ENCODE measurements at regions not wholly inside any gene's neighbourhood (a gene's known extent, or its start where the extent isn't known, plus 50 kb on each side); places are given as distances from the start of the nearest gene placed in this dataset.

DNA sequence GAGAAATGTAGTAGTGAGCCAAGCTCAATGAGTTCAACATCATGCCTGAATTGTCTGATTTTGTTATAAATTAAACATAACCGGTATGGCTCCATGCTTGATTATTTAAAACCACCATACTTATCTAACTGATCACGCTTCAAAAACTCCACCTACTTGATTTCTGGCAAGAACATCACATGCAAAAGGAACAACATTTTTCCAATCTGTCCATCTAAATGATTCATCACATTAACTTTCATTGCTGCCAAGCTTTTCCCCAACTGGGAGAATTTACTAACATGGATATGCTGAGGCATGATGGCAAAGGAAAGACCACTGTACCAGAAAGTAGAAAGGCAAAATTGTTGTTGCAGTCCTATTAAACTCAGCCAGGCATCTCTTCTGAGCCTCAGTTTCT, 286.8 kb downstream of the TRIB2 start:
- Histone ChIP-seq H3K9me1 (replicated peaks; ENCODE audit: control insufficient read depth, extremely low read depth, insufficient read depth, low read length) (no peaks in the 10 kb centered on the region), H2AFZ (ENCODE audit: low read depth, low read length) (no peak overlapping the region), H3K9me3 (replicated peaks; ENCODE audit: control insufficient read depth, insufficient read depth, low read length) (no peaks in the 10 kb centered on the region), H3K27ac (ENCODE audit: insufficient read depth, low read depth, low read length) (no peak overlapping the region), H4K20me1 (replicated peaks; ENCODE audit: control insufficient read depth, extremely low read depth, insufficient read depth, low read length) (no peaks in the 10 kb centered on the region), H3K79me2 (ENCODE audit: control insufficient read depth, insufficient read depth, low read length) (no peaks in the 10 kb centered on the region), H3K4me2 (ENCODE audit: insufficient read depth, low read length) (no peak overlapping the region), H3K9ac (replicated peaks; ENCODE audit: extremely low read depth, insufficient read depth, low read length) (no peak overlapping the region), H3K36me3 (ENCODE audit: control insufficient read depth in 2 of 2, extremely low read depth in 1 of 2, insufficient read depth in 2 of 2, low read length in 2 of 2) (no peaks in the 10 kb centered on the region), H3K27me3 (ENCODE audit: control insufficient read depth in 2 of 2, insufficient read depth in 2 of 2, low read length in 2 of 2) (no peaks in the 10 kb centered on the region), H3K4me1 (ENCODE audit: control insufficient read depth, extremely low read depth, insufficient read depth, low read length) (peaks cover 28% of the 10 kb centered on the region), H3K4me3 (replicated peaks in 1 of 3; ENCODE audit: insufficient read depth in 1 of 3, low read depth in 1 of 3, low read length in 3 of 3) (no peak overlapping the region)
- no peak for FAIRE-seq
- DNase-seq (ENCODE audit: low read depth, low spot score): peak; percentile 26
- dilution Hi-C loops (cut with MboI; ENCODE audit: extremely low pct_ligation_motif_present, low sequenced_read_pairs) (no loop called here), intact Hi-C loops (cut with micrococcal nuclease) (loop anchor here (10.0 kb wide), 1 partner anchor 719 kb away; no protein-coding TSS in a partner anchor)
- BruUV-seq (replicated peaks): no TSS peak
- ChIA-PET CTCF (interaction anchor here (1.9 to 2.0 kb wide), 2 partner anchors 72 to 286 kb away, joined by 5 to 12 read pairs; partner anchors contain the start of gene TRIB2), POLR2A (no interaction called here)
- TF ChIP-seq POLR2A (IDR thresholded peaks at IDR 0.05; ENCODE audit: low read depth, low read length): no peak
- no peak for TF ChIP-seq JUN (IDR thresholded peaks at IDR 0.05; ENCODE audit: borderline replicate concordance, insufficient read depth, insufficient read length, low read depth)
- TF ChIP-seq CTCF (IDR thresholded peaks at IDR 0.05; ENCODE audit: extremely low read depth in 1 of 2, insufficient read depth in 1 of 2, low read depth in 1 of 2, low read length in 2 of 2): no peak
- TF ChIP-seq MAX (IDR thresholded peaks at IDR 0.05; ENCODE audit: insufficient read depth, insufficient read length): no peak
- TF ChIP-seq POLR2AphosphoS5 (IDR thresholded peaks at IDR 0.05; ENCODE audit: insufficient read depth, low read depth, low read length): no peak
- TF ChIP-seq GATA2 (IDR thresholded peaks at IDR 0.05; ENCODE audit: insufficient read depth, insufficient read length, low read depth, low read length): no peak
- no peak for TF ChIP-seq EZH2 (IDR thresholded peaks at IDR 0.05; ENCODE audit: borderline replicate concordance, low read depth, low read length, severe bottlenecking)
- TF ChIP-seq FOS (IDR thresholded peaks at IDR 0.05; ENCODE audit: borderline replicate concordance, insufficient read depth, low read length): no peak
- no peak for TF ChIP-seq MYC (IDR thresholded peaks at IDR 0.05; ENCODE audit: low read depth, low read length)

All from endothelial cell of umbilical vein (primary cell).